ENCODE measurements at regions not wholly inside any gene's neighbourhood (a gene's known extent, or its start where the extent isn't known, plus 50 kb on each side); places are given as distances from the start of the nearest gene placed in this dataset.

GRCh38 chr6:4585682-4586468 is 190.3 kb upstream of the CDYL start:
- POLR2A ChIA-PET = no interaction called here
- DNase-seq (ENCODE audit: low read depth, low spot score) = no peak
- H3K4me3 ChIP-seq (ENCODE audit: low read depth, low read length) = no peak overlapping the region
- TF ChIP-seq CTCF (IDR thresholded peaks at IDR 0.05; ENCODE audit: insufficient read depth, low read length, missing control alignments) = no peak
- CTCF ChIA-PET = no interaction called here

GRCh38 chr6:4584801-4585200 is 191.4 kb upstream of the CDYL start:
- ChIA-PET POLR2A (no interaction called here), CTCF (no interaction called here)
- DNase-seq (ENCODE audit: low read depth, low spot score) = no peak
- no peak overlapping the region for H3K4me3 ChIP-seq (ENCODE audit: low read depth, low read length)
- no peak for TF ChIP-seq CTCF (IDR thresholded peaks at IDR 0.05; ENCODE audit: insufficient read depth, low read length, missing control alignments)

GRCh38 chr6:4582506-4583417 is 193.4 kb upstream of the CDYL start:
- H3K4me3 ChIP-seq (ENCODE audit: low read depth, low read length) = no peak overlapping the region
- ChIA-PET POLR2A (interaction anchor here (0.6 to 1.6 kb wide), 3 partner anchors 16 to 39 kb away, joined by 3 to 5 read pairs (median 3); no protein-coding TSS in a partner anchor), CTCF (interaction anchor here (0.7 to 1.3 kb wide), 5 partner anchors 10 to 235 kb away, joined by 3 read pairs; no protein-coding TSS in a partner anchor)
- DNase-seq (ENCODE audit: low read depth, low spot score) = no peak
- TF ChIP-seq CTCF (IDR thresholded peaks at IDR 0.05; ENCODE audit: insufficient read depth, low read length, missing control alignments) = no peak

- H3K4me3 ChIP-seq (ENCODE audit: low read depth, low read length) = no peak overlapping the region; the same call in 1 of the 2 replicates
- DNase-seq (ENCODE audit: low read depth, low spot score) = peak; percentile 93
- no peak for TF ChIP-seq CTCF (IDR thresholded peaks at IDR 0.05; ENCODE audit: insufficient read depth, low read length, missing control alignments)
- ChIA-PET CTCF (interaction anchor here (0.7 to 1.3 kb wide), 5 partner anchors 11 to 236 kb away, joined by 3 read pairs; no protein-coding TSS in a partner anchor), POLR2A (interaction anchor here (1.6 kb wide), 2 partner anchors 15 to 31 kb away, joined by 3 to 5 read pairs; no protein-coding TSS in a partner anchor)
These were observed 194.5 kb upstream of the CDYL start for GRCh38 chr6:4581468-4582385.

- POLR2A ChIA-PET = no interaction called here
- no peak overlapping the region for H3K4me3 ChIP-seq (ENCODE audit: low read depth, low read length)
- no peak for DNase-seq (ENCODE audit: low read depth, low spot score)
- TF ChIP-seq CTCF (IDR thresholded peaks at IDR 0.05; ENCODE audit: insufficient read depth, low read length, missing control alignments) = no peak
- CTCF ChIA-PET = no interaction called here
These were observed 195.8 kb upstream of the CDYL start for GRCh38 chr6:4580361-4580760.
